ENCODE measurements at regions not wholly inside any gene's neighbourhood (a gene's known extent, or its start where the extent isn't known, plus 50 kb on each side); places are given as distances from the start of the nearest gene placed in this dataset.

- intact Hi-C loops (cut with micrococcal nuclease) = no loop called here
- peaks cover 42% of the 10 kb centered on the region for H3K9me3 Mint-ChIP-seq
- no peak for DNase-seq (ENCODE audit: low spot score)
- no peaks in the 10 kb centered on the region for H3K36me3 Mint-ChIP-seq (ENCODE audit: low read depth)
- H3K27ac Mint-ChIP-seq = no peak overlapping the region
- H3K4me1 Mint-ChIP-seq (ENCODE audit: low read depth) = no peaks in the 10 kb centered on the region
- no peak overlapping the region for H3K4me3 Mint-ChIP-seq (ENCODE audit: low read depth)
- no peaks in the 10 kb centered on the region for H3K27me3 Mint-ChIP-seq (ENCODE audit: low read depth)
These were observed 58.1 kb downstream of the NPAP1 start for GRCh38 chr15:24733659-24734058.

- H3K4me1 Mint-ChIP-seq (ENCODE audit: low read depth) = no peaks in the 10 kb centered on the region
- no peak overlapping the region for H3K4me3 Mint-ChIP-seq (ENCODE audit: low read depth)
- no peaks in the 10 kb centered on the region for H3K27me3 Mint-ChIP-seq (ENCODE audit: low read depth)
- H3K27ac Mint-ChIP-seq = no peak overlapping the region
- no peak for DNase-seq (ENCODE audit: low spot score)
- peaks cover 41% of the 10 kb centered on the region for H3K9me3 Mint-ChIP-seq
- no peaks in the 10 kb centered on the region for H3K36me3 Mint-ChIP-seq (ENCODE audit: low read depth)
- intact Hi-C loops (cut with micrococcal nuclease) = no loop called here
These were observed 58.8 kb downstream of the NPAP1 start for GRCh38 chr15:24734396-24734795.

DNA sequence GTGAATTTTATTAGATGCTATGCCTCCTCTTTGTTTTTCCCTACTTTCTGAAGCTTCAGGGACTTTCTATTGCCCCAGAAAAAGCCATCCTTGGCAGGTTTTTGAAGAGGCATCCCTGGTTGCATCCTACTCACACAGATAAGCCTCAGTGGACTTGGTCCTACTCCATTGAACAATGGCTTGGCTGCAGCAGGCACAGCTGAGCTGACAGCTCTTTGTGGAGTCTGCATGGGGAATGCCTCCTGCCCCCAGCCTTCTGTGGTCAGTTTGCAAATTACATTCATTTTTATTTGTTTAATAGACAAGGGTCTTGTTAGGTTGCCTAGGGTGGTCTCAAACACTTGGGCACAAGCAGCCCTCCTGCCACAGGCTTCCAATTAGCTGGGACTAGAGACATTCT lies 69.7 kb downstream of the NPAP1 start:
- peaks cover 33% of the 10 kb centered on the region for H3K9me3 Mint-ChIP-seq
- no peaks in the 10 kb centered on the region for H3K36me3 Mint-ChIP-seq (ENCODE audit: low read depth)
- no peak for DNase-seq (ENCODE audit: low spot score)
- no peaks in the 10 kb centered on the region for H3K4me1 Mint-ChIP-seq (ENCODE audit: low read depth)
- H3K4me3 Mint-ChIP-seq (ENCODE audit: low read depth) = no peak overlapping the region
- no peak overlapping the region for H3K27ac Mint-ChIP-seq
- no peaks in the 10 kb centered on the region for H3K27me3 Mint-ChIP-seq (ENCODE audit: low read depth)
- intact Hi-C loops (cut with micrococcal nuclease) = no loop called here

DNA sequence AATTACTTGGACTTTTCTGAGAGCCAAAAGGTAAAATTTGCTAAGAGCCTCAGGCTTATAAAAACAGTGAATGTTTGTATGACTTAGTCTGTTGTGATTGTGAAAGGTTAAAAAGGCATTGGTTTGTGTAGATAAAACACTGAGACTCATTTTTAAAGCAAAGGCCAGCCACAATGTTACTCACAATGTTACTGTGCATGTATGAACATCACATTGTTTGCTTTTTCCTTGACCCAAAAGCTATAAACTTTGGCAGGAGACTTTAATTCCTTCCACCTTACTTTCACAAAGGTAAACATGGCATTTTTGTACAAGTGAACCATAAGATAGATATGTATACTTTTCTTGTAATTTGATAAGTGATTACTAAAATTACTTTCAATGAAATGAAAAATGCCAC lies 70.5 kb downstream of the NPAP1 start:
- no peaks in the 10 kb centered on the region for H3K4me1 Mint-ChIP-seq (ENCODE audit: low read depth)
- intact Hi-C loops (cut with micrococcal nuclease) = no loop called here
- DNase-seq (ENCODE audit: low spot score) = no peak
- H3K36me3 Mint-ChIP-seq (ENCODE audit: low read depth) = no peaks in the 10 kb centered on the region
- no peak overlapping the region for H3K27ac Mint-ChIP-seq
- no peak overlapping the region for H3K4me3 Mint-ChIP-seq (ENCODE audit: low read depth)
- H3K9me3 Mint-ChIP-seq = peaks cover 26% of the 10 kb centered on the region
- no peaks in the 10 kb centered on the region for H3K27me3 Mint-ChIP-seq (ENCODE audit: low read depth)

GRCh38 chr15:24747376-24747775 lies 71.8 kb downstream of the NPAP1 start:
- Mint-ChIP-seq H3K4me1 (ENCODE audit: low read depth) (no peaks in the 10 kb centered on the region), H3K4me3 (ENCODE audit: low read depth) (no peak overlapping the region)

DNA sequence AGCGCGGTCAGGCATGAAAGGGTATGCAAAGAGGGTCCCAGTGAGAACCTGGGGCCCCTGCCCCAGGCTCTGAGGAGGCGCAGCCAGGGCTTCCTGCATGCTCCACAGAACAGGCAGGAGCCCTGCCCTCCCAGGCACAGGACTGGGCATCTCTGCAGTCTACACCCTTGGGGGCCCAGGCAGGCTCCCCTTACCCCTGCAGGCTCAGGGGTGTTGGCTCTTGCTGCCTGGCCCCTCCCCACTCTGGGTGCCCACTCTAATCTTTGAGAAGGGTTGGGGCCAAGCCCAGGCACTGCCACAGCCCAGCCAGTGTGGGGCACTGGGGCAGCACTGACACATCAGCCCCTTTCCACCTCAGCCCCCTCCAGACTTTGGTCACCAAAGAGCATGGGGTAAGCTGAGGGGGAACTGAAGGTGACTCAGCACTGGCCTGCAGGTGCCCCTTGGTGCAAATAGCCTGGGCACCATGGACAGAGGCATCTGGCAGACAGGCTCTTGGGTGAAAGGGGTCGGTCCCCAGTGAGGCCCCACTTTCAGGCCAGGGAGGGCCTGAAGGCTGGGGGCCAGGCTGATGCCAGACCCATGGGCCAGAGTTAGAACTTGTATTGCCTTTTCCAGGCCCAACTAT lies 73.4 kb downstream of the NPAP1 start:
- Mint-ChIP-seq H3K27ac (no peak overlapping the region), H3K4me3 (ENCODE audit: low read depth) (no peak overlapping the region), H3K36me3 (ENCODE audit: low read depth) (no peaks in the 10 kb centered on the region), H3K4me1 (ENCODE audit: low read depth) (no peaks in the 10 kb centered on the region), H3K9me3 (peaks cover 18% of the 10 kb centered on the region), H3K27me3 (ENCODE audit: low read depth) (no peaks in the 10 kb centered on the region)
- intact Hi-C loops (cut with micrococcal nuclease) = no loop called here
- DNase-seq (ENCODE audit: low spot score) = no peak

More at GRCh38 chr15:24747376-24747775, 71.8 kb downstream of the NPAP1 start:
- Mint-ChIP-seq H3K9me3 (peaks cover 18% of the 10 kb centered on the region), H3K36me3 (ENCODE audit: low read depth) (no peaks in the 10 kb centered on the region), H3K27me3 (ENCODE audit: low read depth) (no peaks in the 10 kb centered on the region), H3K27ac (no peak overlapping the region)
- intact Hi-C loops (cut with micrococcal nuclease) = no loop called here
- DNase-seq (ENCODE audit: low spot score) = no peak

GRCh38 chr15:24752354-24752753 lies 76.8 kb downstream of the NPAP1 start:
- H3K36me3 Mint-ChIP-seq (ENCODE audit: low read depth) = no peaks in the 10 kb centered on the region
- H3K4me3 Mint-ChIP-seq (ENCODE audit: low read depth) = no peak overlapping the region
- intact Hi-C loops (cut with micrococcal nuclease) = no loop called here
- no peak for DNase-seq (ENCODE audit: low spot score)
- H3K9me3 Mint-ChIP-seq = peaks cover 37% of the 10 kb centered on the region
- H3K27ac Mint-ChIP-seq = no peak overlapping the region
- no peaks in the 10 kb centered on the region for H3K4me1 Mint-ChIP-seq (ENCODE audit: low read depth)
- no peaks in the 10 kb centered on the region for H3K27me3 Mint-ChIP-seq (ENCODE audit: low read depth)

DNA sequence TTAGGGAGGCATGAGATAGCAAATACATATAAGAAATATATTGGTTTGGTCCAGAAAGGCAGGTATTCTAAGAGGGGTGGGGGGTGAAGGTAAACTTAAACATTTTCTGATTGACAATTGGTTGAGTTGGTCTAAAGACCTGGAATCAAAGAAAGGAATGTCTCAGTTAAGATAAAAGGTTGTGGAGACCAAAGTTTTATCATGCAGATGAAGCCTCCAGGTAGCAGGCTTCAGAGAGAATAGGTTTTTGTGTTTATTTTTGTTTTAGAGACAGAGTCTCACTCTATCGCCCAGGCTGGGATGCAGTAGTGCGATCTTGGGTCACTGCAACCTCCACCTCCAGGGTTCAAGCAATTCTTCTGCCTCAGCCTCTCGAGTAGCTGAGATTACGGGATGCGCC lies 80.5 kb downstream of the NPAP1 start:
- Mint-ChIP-seq H3K36me3 (ENCODE audit: low read depth) (no peaks in the 10 kb centered on the region), H3K27ac (no peak overlapping the region), H3K9me3 (peaks cover 58% of the 10 kb centered on the region), H3K27me3 (ENCODE audit: low read depth) (no peaks in the 10 kb centered on the region), H3K4me1 (ENCODE audit: low read depth) (no peaks in the 10 kb centered on the region), H3K4me3 (ENCODE audit: low read depth) (no peak overlapping the region)
- no peak for DNase-seq (ENCODE audit: low spot score)
- intact Hi-C loops (cut with micrococcal nuclease) = no loop called here

DNA sequence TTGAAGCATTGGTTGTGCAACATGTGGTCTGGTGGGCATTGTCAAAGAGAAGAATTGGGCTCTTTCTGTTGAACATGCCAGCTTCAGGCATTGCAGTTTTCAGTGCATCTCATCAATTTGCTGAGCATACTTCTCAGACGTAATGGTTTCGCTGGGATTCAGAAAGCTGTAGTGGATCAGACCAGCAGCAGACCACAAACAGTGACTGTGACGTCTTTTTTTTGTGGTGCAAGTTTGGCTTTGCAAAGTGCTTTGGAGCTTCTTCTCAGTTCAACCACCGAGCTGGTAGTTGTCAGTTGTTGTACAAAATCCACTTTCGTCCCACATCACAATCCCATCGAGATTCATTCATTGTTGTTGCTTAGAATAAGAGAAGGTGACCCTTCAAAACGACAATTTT lies 84.5 kb downstream of the NPAP1 start:
- Mint-ChIP-seq H3K27ac (no peak overlapping the region), H3K4me3 (ENCODE audit: low read depth) (no peak overlapping the region), H3K9me3 (peaks cover 60% of the 10 kb centered on the region), H3K4me1 (ENCODE audit: low read depth) (no peaks in the 10 kb centered on the region), H3K27me3 (ENCODE audit: low read depth) (no peaks in the 10 kb centered on the region), H3K36me3 (ENCODE audit: low read depth) (no peaks in the 10 kb centered on the region)
- intact Hi-C loops (cut with micrococcal nuclease) = no loop called here
- DNase-seq (ENCODE audit: low spot score) = no peak

GRCh38 chr15:24761704-24762302 lies 86.2 kb downstream of the NPAP1 start:
- intact Hi-C loops (cut with micrococcal nuclease) = no loop called here
- Mint-ChIP-seq H3K9me3 (peaks cover 51% of the 10 kb centered on the region), H3K36me3 (ENCODE audit: low read depth) (no peaks in the 10 kb centered on the region), H3K4me3 (ENCODE audit: low read depth) (no peak overlapping the region), H3K27ac (no peak overlapping the region), H3K27me3 (ENCODE audit: low read depth) (no peaks in the 10 kb centered on the region), H3K4me1 (ENCODE audit: low read depth) (no peaks in the 10 kb centered on the region)
- DNase-seq (ENCODE audit: low spot score) = no peak

GRCh38 chr15:24763891-24764290 lies 88.3 kb downstream of the NPAP1 start:
- Mint-ChIP-seq H3K36me3 (ENCODE audit: low read depth) (no peaks in the 10 kb centered on the region), H3K9me3 (peaks cover 30% of the 10 kb centered on the region), H3K4me1 (ENCODE audit: low read depth) (no peaks in the 10 kb centered on the region), H3K27ac (no peak overlapping the region), H3K27me3 (ENCODE audit: low read depth) (no peaks in the 10 kb centered on the region), H3K4me3 (ENCODE audit: low read depth) (no peak overlapping the region)
- DNase-seq (ENCODE audit: low spot score) = no peak
- intact Hi-C loops (cut with micrococcal nuclease) = no loop called here

- Mint-ChIP-seq H3K4me1 (ENCODE audit: low read depth) (no peaks in the 10 kb centered on the region), H3K4me3 (ENCODE audit: low read depth) (no peak overlapping the region), H3K9me3 (peaks cover 27% of the 10 kb centered on the region), H3K36me3 (ENCODE audit: low read depth) (no peaks in the 10 kb centered on the region), H3K27me3 (ENCODE audit: low read depth) (no peaks in the 10 kb centered on the region), H3K27ac (no peak overlapping the region)
- no peak for DNase-seq (ENCODE audit: low spot score)
- intact Hi-C loops (cut with micrococcal nuclease) = loop anchor here (5.0 kb wide), 1 partner anchor 193 kb away; no protein-coding TSS in a partner anchor
These were observed 89.0 kb downstream of the NPAP1 start for GRCh38 chr15:24764375-24765171.

- no peaks in the 10 kb centered on the region for H3K4me1 Mint-ChIP-seq (ENCODE audit: low read depth)
- H3K9me3 Mint-ChIP-seq = peaks cover 18% of the 10 kb centered on the region
- no peaks in the 10 kb centered on the region for H3K36me3 Mint-ChIP-seq (ENCODE audit: low read depth)
- H3K27me3 Mint-ChIP-seq (ENCODE audit: low read depth) = no peaks in the 10 kb centered on the region
- no peak for DNase-seq (ENCODE audit: low spot score)
- intact Hi-C loops (cut with micrococcal nuclease) = loop anchor here (5.0 kb wide), 1 partner anchor 191 kb away; no protein-coding TSS in a partner anchor
- no peak overlapping the region for H3K27ac Mint-ChIP-seq
- H3K4me3 Mint-ChIP-seq (ENCODE audit: low read depth) = no peak overlapping the region
These were observed 91.0 kb downstream of the NPAP1 start for GRCh38 chr15:24766511-24767133.
